Caco-2 (cell line): ENCODE measurements at regions not wholly inside any gene's neighbourhood (a gene's known extent, or its start where the extent isn't known, plus 50 kb on each side); places are given as distances from the start of the nearest gene placed in this dataset.

Experiments
- BruUV-seq: library from RNA; stranded (reverse); fragments of 400-500 nt; replicated peaks from 2 replicates; lab custom pipeline; 2021; lab: Mats Ljungman, UMichigan
- CTCF ChIA-PET: fragments of 300-600 bp; sonication (Branson Sonifier 250); formaldehyde crosslinking; loops from one replicate; lab custom pipeline; 2022; ENCODE audit warnings: antibody characterized with exemption; lab: Charles Lee
- POLR2A ChIA-PET: fragments of 300-600 bp; sonication (Branson Sonifier 250); formaldehyde crosslinking; loops from one replicate; lab custom pipeline; 2022; ENCODE audit warnings: antibody characterized with exemption; lab: Charles Lee
- DNase-seq, 2 experiments: peaks; one replicate each; pipeline versions ENCODE4 v3.0.0 to v3.0.0-alpha.2; 2020 to 2022
- H3K27me3 ChIP-seq: replicated peaks from 2 replicates; pipeline ENCODE4 v1.6.0; 2011; ENCODE audit warnings: low read length; ENCODE audit not compliant: control insufficient read depth, insufficient read depth
- H3K36me3 ChIP-seq: 2 replicates; pipeline ENCODE4 v1.5.1; 2011; ENCODE audit warnings: low read length; ENCODE audit not compliant: control insufficient read depth, insufficient read depth
- H3K4me1 ChIP-seq: fragments of 250-450 bp; sonication (Bioruptor Pico); 2 replicates; pipeline ENCODE4 v1.5.1; 2020; ENCODE audit warnings: mild to moderate bottlenecking
- H3K4me3 ChIP-seq: 2 replicates; pipeline ENCODE4 v1.5.1; 2011; ENCODE audit warnings: low read depth, mild to moderate bottlenecking, control low read depth, low read length
- H3K9me3 ChIP-seq: fragments of 250-450 bp; sonication (Bioruptor Pico); 2 replicates; pipeline ENCODE4 v1.5.1; 2020; ENCODE audit warnings: mild to moderate bottlenecking, moderate library complexity
- H3K27ac Mint-ChIP-seq: one replicate; pipeline ENCODE4 v1.8.0; 2022; ENCODE audit warnings: mixed read lengths; ENCODE audit not compliant: unreplicated experiment
- H3K27me3 Mint-ChIP-seq: one replicate; pipeline ENCODE4 v1.8.0; 2022; ENCODE audit warnings: mixed read lengths; ENCODE audit not compliant: insufficient read depth, unreplicated experiment
- H3K36me3 Mint-ChIP-seq: one replicate; pipeline ENCODE4 v1.8.0; 2022; ENCODE audit warnings: mild to moderate bottlenecking, mixed read lengths; ENCODE audit not compliant: insufficient read depth, unreplicated experiment
- H3K4me1 Mint-ChIP-seq: one replicate; pipeline ENCODE4 v1.8.0; 2022; ENCODE audit warnings: low read depth, mixed read lengths; ENCODE audit not compliant: unreplicated experiment
- H3K4me3 Mint-ChIP-seq: one replicate; pipeline ENCODE4 v1.8.0; 2022; ENCODE audit warnings: mild to moderate bottlenecking, moderate library complexity, mixed read lengths; ENCODE audit not compliant: unreplicated experiment
- H3K9me3 Mint-ChIP-seq: one replicate; pipeline ENCODE4 v1.8.0; 2022; ENCODE audit warnings: mixed read lengths; ENCODE audit not compliant: unreplicated experiment
- CTCF ChIP-seq, 2 experiments: fragments of 200-600 bp in 1 of 2; IDR thresholded peaks; 1 replicate in 1 of 2; 2 replicates in 1 of 2; pipeline versions ENCODE4 v1.5.1 to v1.8.0; 2011 to 2022; ENCODE audit warnings: antibody characterized with exemption in 1 of 2, control low read depth in 1 of 2, inconsistent platforms in 1 of 2, low read depth in 1 of 2, low read length in 1 of 2, mild to moderate bottlenecking in 1 of 2, moderate library complexity in 1 of 2; ENCODE audit not compliant: insufficient read depth in 1 of 2, severe bottlenecking in 1 of 2, unreplicated experiment in 1 of 2
- intact Hi-C: fragments of 100-400 bp; cut with micrococcal nuclease; formaldehyde crosslinking; loops from one replicate; pipeline ENCODE4 v1.10.0; 2022; ENCODE audit not compliant: unreplicated experiment

- H3K36me3 Mint-ChIP-seq: no peaks in the 10 kb centered on the region
- no peaks in the 10 kb centered on the region for H3K27me3 ChIP-seq
- no peaks in the 10 kb centered on the region for H3K4me1 ChIP-seq
- H3K27ac Mint-ChIP-seq: no peak overlapping the region
- no peaks in the 10 kb centered on the region for H3K9me3 ChIP-seq
- no peak overlapping the region for H3K4me3 Mint-ChIP-seq
- no peaks in the 10 kb centered on the region for H3K9me3 Mint-ChIP-seq
- no peak for DNase-seq
- POLR2A ChIA-PET: no interaction called here
- no peaks in the 10 kb centered on the region for H3K36me3 ChIP-seq
- no peak overlapping the region for H3K4me3 ChIP-seq
- intact Hi-C loops: no loop called here
- CTCF ChIA-PET: interaction anchor here (0.6 kb wide), 1 partner anchor 16 kb away, joined by 3 read pairs; no protein-coding TSS in a partner anchor
- no peak for TF ChIP-seq CTCF (IDR thresholded peaks at IDR 0.05; ENCODE audit: insufficient read depth in 1 of 2, low read depth in 1 of 2, low read length in 1 of 2, severe bottlenecking in 1 of 2, unreplicated experiment in 1 of 2)
- no TSS peak for BruUV-seq
- H3K27me3 Mint-ChIP-seq: peaks cover 3% of the 10 kb centered on the region
- no peaks in the 10 kb centered on the region for H3K4me1 Mint-ChIP-seq
These were observed 629.0 kb upstream of the ZFP42 start for GRCh38 chr4:187366530-187366929.

DNA sequence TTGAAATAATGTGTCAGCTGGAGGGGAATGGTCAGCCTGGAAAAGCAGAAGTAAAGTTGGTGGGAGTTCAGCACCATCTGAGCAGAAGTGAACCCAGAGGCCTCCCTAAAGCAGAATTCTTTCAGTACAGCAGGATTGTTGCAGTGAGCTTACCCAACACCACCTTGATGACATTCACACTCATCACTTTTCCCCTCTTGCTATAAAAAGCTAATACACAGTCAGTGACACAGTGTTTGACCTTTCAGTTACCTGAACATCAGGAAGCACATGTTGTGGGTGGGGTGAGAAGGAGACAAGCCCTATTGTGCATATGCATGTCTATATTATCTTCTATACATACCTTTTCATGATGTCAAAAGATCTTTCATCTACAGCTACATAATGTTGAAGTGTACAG, 624.7 kb upstream of the ZFP42 start:
- Histone ChIP-seq H3K27me3 (no peaks in the 10 kb centered on the region), H3K4me1 (no peaks in the 10 kb centered on the region), H3K4me3 (no peak overlapping the region), H3K9me3 (no peaks in the 10 kb centered on the region), H3K36me3 (no peaks in the 10 kb centered on the region)
- H3K9me3 Mint-ChIP-seq: no peaks in the 10 kb centered on the region
- intact Hi-C loops: no loop called here
- DNase-seq: no peak
- peaks cover 3% of the 10 kb centered on the region for H3K27me3 Mint-ChIP-seq
- no peaks in the 10 kb centered on the region for H3K36me3 Mint-ChIP-seq
- BruUV-seq: no TSS peak
- TF ChIP-seq CTCF (IDR thresholded peaks at IDR 0.05; ENCODE audit: insufficient read depth in 1 of 2, low read depth in 1 of 2, low read length in 1 of 2, severe bottlenecking in 1 of 2, unreplicated experiment in 1 of 2): no peak
- ChIA-PET POLR2A (no interaction called here), CTCF (no interaction called here)
- no peak overlapping the region for H3K27ac Mint-ChIP-seq
- H3K4me1 Mint-ChIP-seq: no peaks in the 10 kb centered on the region
- H3K4me3 Mint-ChIP-seq: no peak overlapping the region

DNA sequence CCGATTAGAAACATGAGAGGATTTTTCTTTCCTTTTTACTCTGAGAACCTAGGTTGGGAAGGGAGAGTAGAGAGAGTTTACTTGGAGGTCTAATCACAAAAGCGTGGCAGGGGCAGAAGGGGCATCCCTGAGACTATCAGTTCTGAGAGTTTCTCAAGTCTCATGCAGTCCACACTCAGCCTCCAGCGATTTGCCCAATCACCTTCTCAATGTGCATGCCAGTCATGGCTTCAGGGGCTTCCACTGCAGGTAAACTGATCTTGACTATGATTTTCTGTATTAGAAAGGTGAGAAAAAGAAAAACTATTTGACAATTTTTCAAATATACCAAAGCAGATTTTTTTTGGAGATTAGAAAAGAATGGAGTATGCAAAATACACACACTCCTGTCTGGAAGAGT, 617.1 kb upstream of the ZFP42 start:
- ChIA-PET CTCF (no interaction called here), POLR2A (no interaction called here)
- no peaks in the 10 kb centered on the region for H3K4me1 ChIP-seq
- H3K9me3 ChIP-seq: no peaks in the 10 kb centered on the region
- H3K27ac Mint-ChIP-seq: no peak overlapping the region
- H3K36me3 Mint-ChIP-seq: no peaks in the 10 kb centered on the region
- no peak for DNase-seq
- H3K4me3 Mint-ChIP-seq: no peak overlapping the region
- H3K36me3 ChIP-seq: no peaks in the 10 kb centered on the region
- no peaks in the 10 kb centered on the region for H3K4me1 Mint-ChIP-seq
- BruUV-seq: no TSS peak
- peaks cover 6% of the 10 kb centered on the region for H3K27me3 Mint-ChIP-seq
- H3K9me3 Mint-ChIP-seq: no peaks in the 10 kb centered on the region
- intact Hi-C loops: no loop called here
- no peaks in the 10 kb centered on the region for H3K27me3 ChIP-seq
- no peak overlapping the region for H3K4me3 ChIP-seq
- TF ChIP-seq CTCF (IDR thresholded peaks at IDR 0.05; ENCODE audit: insufficient read depth in 1 of 2, low read depth in 1 of 2, low read length in 1 of 2, severe bottlenecking in 1 of 2, unreplicated experiment in 1 of 2): no peak
